ENCODE measurements at regions not wholly inside any gene's neighbourhood (a gene's known extent, or its start where the extent isn't known, plus 50 kb on each side); places are given as distances from the start of the nearest gene placed in this dataset.
A peak's percentile ranks its signal among the peaks of the same experiment; 100 is the strongest.
"Not testable (repeated sequence)": the region's sequence is repeated elsewhere in the genome, so short reads cannot be mapped to it uniquely, and the experiment has no call there.

DNA sequence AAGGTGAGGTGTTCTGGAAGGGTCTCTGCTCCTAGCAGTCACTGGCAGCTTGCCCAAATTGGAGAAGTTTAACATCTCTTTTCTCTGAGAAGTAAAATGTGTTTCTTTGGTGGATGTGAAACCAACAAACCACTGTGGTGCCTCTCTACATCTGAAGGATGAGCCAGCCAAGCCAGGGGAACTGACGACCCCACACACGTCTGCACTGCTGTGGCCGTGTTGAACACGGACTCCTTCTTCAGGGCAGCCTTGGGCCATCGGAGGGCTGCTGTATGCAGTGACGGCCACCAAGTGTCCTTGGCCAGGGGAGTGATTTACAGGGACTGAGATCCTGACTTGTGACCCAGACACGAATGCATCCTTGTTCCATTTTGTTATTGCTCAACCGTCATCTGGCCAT is 207.8 kb downstream of the ACKR3 start:
- no peak for DNase-seq

DNA sequence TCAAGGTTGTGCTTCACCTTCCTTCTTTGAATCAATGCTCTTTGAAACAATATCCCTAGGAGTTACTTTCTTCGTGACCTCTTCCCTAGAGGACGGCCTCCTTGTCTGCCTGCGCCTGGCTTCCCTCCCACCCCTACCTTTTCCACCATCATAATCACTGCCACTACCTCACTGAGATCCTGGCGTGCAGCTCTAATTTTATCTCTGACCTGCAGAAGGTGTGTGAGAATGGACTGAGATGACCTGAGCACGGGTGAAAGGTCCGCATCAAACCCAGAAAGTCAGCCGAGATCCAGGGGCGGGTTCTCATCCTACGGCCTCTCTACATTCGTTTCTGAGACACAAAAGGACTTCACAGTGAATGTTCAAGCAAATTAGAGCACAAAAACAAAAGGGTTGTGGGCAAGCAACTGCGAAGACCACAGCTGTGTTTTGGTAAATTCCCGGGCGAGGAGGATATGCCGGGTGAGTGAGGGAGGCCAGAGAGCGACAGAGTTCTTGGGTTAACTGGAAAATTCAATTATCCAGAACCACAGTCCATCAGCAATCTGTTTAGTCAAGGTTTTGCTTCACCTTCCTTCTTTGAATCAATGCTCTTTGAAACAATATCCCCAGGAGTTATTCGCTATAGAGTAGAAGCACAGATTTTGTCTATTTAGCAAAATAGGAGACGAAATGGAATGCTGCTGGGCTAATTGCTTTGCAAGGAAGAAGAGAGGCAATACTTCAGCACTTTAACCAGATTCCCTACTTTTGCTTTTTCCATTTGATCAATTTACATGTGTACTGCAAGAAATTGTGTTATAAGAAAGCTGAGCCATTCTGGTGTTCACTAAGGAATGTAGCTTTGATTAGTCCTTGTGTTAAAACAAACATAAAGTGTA is 212.6 kb downstream of the ACKR3 start:
- DNase-seq: no peak

DNA sequence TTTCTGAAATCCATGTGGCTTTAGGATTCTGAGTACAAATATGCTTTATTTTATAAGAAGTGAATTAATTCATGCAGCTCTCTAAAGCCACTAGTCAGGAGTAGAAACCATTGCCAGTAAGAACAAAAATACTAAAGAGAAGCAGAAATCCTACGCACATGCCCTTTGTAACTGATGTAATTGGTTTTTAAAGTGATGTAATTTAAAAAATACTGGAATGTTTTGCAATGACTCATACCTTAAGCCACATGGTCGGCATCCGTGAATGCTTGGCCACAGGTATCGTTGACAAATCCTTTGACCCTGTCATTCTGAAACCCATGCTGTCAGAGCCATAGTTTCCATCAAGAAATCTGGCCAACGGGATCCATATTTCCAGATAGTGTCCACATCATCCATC is 213.3 kb downstream of the ACKR3 start:
- DNase-seq: no peak

DNA sequence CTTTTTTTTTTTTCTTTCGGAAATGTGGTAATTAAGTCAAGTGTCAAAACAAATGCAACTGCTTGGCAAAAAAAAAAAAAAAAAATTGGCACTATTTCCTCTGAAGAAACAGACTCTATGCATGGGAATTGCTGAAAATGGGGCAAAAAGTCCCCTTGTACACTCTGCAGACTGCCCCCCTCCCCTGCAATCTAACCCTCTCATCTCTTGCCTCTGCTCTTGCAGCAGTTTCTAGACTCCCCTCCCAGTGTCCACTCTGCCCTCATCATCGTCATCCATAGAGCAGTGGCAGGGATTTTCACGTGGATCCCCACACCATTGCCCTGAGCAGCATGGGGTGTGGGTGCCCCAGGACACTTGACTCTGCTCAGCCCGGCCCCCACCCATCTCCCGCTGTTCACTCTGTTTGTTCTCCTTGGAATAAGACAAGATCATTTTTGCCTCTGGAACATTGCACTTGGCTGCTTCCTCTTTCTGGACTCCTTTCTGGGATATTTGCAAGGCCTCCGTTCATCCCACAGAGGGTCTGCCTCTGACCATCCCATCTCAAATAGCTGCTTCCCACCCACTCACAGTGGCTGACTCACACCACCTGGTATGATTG is 213.9 kb downstream of the ACKR3 start:
- no peak for DNase-seq

DNA sequence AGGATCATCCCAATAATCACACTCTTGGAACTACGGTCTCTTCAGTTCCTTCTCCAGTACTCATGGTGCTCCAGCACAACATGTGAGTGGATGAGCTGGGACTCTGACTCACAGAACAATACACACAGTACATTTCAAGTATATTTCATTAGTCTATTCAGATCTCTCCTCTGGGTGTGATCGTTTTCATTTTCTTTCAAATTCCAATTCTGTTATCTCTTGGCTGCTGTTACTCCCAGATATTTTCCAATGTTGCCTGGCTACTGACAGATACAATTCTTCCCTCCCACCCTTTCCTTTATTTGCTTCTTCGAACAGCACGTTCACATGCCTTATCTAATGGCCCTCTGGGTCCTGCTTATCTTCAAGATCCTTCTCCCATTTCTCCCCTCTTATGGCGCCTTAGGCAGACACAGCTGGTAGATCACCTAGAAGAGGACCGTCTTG is 216.0 kb downstream of the ACKR3 start:
- DNase-seq: no peak

DNA sequence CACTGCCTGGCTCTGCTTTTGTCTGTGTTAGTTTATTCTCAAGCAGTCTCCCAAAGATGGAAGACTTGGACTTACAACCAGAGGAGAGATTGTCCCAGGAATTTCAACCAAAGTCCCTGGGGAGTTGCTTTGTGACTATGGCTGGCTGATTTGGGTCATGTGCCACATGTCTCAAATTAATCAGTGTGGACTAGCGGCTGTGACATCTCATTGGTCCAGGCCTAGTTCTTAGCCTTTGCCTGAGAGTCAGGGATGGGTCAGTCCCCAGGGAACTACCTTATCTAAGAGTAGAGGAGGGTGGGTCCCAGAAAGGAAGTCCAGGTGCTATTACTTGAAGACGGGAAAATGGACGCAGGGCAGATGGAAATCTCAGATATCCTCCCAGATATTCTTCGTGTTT is 217.1 kb downstream of the ACKR3 start:
- no peak for DNase-seq

DNA sequence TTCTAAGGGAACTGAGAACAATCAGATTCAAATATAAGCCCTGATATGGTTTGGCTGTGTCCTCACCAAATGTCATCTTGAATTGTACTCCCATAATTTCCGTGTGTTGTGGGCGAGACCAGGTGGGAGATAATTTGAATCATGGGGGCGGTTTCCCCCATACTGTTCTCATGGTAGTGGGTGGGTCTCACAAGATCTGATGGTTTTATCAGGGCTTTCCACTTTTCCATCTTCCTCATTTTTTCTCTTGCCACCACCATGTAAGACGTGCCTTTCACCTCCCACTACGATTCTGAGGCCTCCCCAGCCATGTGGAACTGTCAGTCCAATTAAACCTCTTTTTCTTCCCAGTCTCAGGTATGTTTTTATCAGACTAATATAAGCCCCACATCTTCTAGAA is 217.8 kb downstream of the ACKR3 start:
- not testable (repeated sequence) for DNase-seq

DNA sequence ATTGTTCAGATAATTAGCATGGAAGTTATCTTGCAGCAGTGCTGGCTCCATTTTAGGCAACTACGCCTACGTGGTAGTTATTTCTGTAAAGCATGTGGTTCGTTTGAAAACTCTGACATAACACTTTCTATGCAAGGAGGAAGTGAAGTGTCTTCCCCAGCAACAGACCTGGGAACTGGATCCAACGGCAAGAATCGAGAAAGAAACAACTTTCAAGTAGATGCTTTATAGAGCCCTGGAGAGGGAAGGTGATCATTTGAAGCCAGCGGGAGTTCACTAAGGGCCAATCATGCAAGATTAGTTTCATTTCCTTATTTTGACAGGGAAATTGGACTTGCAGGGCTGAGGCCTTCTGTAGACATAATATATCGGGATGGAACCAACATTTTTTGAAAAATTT is 218.3 kb downstream of the ACKR3 start:
- no peak for DNase-seq

DNA sequence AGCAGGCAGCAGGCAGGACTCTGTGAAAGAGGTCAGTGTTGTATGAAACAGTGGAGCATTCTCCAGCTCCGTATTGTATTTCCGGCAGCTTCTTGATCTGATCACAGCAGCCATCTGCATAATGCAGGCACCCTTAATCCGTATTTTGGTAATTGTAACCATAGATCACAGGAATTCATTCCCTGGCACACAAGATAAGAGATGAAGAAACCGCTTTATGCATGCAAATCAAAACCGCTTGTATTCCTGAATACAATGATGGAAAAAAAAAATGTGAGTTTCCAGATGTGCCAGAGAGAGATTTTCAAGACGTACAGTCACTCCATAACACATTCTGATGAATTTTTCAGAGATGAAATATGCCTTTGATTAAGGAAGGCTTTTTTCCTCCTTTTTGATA is 221.3 kb downstream of the ACKR3 start:
- no peak for DNase-seq

DNA sequence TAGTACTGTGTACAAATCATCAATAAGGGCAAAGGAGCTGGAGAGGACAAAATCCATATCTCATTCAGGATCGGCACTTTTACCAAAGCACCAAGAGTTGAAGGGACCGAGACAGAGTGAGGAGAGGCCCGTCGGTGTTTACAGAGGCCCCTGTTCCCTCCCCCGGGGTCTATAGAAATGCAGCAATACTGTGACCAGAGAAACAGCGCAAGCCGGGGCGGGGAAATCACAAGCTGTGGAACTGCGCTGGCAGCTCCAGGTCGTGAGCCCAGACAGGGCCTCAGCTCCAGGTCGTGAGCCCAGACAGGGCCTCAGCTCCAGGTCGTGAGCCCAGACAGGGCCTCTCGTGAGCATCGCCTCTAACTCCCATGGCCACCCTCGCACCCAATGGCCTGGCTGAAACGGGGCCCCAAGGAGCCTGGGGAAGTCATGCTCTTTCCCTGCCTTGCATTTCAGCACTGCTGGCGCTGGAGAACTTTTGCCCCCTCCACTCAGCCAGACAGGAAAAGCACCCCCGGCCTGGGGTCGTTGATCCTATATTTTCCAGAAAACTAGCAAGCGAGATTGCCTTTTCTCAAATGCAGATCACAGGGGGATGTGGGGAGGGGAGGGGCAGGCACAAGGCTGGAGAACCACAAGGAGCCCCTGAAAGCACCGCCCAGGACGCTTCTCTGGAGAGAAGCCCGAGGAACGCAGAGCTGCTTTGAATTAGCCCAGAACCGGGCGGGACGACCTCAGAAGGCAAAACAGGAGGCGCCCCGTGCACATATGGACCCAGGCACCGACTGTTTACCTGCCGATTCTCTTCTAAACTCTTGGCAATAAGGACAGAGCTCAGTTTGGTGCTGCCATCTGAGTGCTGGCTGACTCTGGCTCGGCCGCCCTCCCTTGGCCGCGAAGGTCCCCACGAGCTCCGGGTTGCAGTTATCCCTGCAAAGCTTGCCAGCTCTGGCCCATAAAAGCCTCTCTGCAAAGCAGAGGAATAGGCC is 223.7 kb downstream of the ACKR3 start:
- DNase-seq: no peak

DNA sequence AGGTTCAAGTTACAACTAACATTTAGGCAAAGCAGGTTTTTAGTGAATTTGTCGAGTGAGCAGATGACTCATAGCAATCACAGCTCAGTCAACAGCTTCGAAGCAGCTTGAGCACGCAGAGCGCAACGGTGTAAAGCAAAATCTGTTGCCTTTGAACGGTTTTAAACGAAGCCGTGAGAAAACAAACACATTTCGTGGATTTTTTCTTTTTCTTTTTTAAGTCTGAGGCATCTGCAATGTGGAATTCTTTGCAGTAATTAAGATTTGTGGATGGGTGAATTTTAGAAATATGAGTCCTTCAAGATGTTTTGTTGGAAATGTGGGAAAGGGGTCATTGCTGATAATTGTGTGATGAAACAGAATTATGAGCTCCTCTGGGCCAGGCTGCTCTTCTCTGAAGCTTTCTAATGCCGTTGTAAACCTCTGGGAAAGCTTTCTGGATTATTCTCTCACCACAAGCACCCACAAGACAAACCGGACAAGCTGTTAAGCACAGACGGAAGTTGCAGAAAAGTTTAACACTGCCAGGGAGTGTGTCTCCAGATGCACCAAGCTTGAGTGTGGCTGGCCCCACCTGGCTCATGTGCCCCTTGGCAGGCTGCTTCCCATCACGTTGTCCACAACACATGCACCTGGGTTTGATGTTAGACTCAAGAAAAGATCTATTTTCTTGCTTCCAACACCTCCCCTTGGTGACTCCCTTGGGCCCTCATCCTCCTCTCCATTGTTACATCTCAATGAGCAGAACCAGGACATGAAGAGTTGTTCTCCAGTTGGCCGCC is 224.7 kb downstream of the ACKR3 start:
- DNase-seq: peak in 1 of 2 experiments; percentile 6

DNA sequence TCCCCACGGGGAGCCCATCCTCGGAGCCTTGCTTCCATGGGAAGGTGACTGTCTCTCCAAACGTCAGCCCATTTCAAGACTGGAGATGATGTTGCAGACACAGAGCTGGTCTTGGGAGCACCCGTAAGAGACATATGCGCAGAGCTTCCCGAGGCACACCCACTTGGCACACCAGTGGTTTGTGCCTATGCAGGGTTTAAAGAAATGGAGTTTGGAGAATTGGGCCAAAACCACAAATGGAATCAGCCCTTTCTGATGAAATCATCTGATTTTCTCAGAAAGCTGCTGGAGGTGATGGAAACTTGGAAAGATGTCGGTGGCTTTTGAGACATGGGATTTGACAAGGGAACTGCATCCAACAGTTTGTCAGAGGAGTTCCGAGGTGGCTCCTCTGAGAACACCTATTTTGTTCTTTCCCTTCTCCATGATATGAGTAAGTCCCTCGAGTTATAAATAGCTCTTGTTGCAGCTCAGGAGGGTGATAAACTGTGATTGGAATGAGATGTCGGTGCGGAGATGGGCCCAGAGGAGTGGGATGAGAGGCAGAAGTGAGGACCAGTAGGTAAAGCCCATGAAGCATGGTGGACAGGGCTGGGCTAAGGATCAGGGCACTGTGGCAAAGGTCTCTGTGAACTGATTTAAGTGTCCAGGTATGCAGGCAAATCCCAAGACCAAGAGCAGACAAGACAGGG is 225.7 kb downstream of the ACKR3 start:
- DNase-seq: no peak

DNA sequence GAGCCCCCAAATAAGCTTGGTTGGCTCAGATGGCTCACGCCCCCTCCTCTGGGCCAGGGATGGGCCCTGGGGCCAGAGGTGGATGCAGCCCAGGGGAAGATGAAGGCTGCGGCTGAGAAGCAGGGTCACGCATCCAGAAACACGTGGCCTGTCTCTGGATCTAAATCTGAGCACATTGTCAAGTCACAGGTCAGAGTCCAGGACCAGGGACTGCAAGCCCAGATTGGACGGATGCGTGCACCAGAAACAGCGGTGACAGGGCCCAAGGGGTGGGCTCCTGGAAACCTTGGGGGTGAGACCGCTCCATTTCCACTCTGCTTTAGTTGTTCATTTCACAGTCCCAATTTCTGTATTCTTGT is 226.2 kb downstream of the ACKR3 start:
- no peak for DNase-seq

DNA sequence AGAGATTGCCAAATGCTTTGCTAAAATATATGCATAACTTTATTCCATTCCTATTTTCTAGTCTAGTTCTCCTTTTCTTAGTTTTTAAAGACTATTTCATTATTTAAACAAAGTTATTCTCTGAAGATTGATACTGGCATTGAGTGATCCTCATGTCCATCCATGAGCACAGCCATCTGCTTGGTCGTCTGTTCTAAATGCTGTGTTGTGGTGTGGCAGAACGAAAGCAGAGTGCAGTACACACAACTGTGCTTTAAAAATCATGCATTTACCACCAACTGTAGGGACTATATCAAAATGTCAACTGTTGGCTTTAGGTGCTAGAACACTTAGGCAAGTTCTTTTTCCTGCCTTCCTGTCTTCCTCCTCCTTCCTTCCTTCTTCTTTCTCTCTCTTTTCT is 226.6 kb downstream of the ACKR3 start:
- DNase-seq: no peak

DNA sequence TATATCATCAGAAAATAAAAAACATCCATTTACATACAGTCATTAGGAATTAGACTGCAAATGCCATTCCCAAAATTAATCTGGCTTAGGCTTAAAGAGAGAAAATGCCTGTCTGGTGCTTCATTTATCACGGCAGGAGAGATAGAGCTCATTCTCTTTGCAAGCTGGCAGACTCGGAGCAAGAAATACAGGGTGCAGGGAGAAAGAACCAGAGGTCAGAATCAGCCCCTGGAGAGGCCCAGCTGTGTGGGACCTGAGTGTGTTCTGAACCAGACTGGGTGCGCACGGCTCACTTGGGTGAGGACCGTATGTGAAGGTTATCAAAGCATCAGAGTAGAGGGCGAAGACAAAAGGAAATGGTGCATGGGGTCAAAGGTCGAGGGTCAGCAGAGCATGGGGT is 227.8 kb downstream of the ACKR3 start:
- DNase-seq: no peak

DNA sequence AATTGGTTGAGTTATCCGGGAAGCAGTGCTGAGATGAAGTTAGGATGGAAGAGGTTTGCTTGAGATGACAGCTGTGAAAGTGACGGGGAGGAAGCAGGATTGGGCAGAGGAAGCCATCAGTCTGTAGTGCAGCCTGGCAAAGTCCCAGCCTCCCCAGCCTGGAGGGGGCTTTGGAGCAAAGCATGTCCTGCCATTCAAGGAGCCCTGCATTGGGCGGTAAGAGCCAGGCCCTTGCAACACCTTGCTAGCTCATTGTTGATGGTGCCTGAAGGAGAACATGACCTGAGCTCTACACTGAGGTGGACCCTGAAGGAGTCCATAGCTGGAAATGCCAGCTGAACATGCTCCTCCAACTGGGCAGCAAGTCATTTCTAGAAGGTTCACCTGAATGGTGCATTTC is 228.9 kb downstream of the ACKR3 start:
- no peak for DNase-seq

DNA sequence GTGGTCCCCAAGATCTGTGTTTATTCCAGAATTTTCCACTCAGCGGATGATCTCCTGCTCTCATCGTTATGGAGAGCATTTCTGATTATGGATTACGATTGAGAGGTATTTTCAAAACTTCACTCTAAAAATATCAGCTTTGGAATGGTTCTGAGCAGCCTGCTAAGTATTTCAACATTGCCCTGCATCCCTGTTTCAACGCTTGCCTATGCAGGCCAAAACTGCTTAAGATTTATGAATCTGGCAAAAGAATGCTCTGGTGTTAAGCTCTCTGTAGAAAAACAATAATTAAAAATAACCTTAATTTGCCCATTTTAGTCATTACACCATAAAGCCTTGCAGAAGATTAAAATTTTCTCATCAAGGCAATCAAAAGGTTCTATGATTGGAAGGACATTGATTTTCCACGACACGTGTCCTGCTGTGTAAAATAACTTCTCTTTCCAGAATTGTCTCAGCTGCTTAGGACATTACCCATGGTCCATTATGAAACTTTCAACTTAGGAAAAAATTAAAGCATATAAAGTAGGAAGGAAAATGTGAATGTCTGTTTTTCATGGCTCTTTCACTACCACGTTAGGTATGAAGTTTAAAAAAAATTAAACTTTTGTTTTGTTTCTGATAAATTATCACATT is 229.9 kb downstream of the ACKR3 start:
- no peak for DNase-seq

DNA sequence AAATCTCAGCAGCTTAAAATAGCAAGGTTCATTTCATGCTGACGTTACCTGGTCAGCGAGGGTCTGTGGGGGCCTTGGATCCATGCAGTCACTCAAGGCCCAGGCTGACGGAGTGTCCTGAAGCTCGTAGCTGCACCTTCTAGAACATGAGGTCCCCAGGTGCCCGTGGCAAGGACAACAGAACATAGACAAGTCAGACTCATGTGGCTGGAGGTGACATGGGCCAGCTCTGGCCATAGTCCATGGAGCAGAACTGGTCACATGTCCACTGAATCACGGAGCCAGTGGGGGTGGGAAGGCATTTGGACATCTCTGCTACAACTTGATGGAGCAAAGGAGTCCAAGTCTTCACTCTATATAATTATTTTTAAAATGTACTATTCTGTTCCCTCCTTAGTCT is 233.2 kb downstream of the ACKR3 start:
- DNase-seq: no peak

DNA sequence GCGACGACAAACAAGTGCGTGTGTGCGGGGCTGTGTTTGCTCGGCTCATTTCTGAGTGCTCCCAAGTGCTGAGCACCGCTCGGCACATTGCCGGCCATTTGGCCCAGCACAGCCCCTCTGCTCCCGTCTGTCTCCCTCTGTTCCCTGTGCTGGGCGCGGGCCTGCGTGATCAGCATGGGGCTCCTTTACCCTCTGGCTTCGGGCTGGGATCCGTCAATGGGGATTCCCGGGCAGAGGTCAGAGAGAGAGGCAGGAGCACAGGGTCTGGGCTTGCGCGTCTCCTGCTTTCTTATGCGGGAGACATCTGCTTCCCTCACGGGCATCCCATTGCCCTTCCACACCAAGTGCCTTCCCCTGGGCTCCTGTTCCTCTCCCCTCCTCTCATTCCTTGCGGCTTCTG is 234.0 kb downstream of the ACKR3 start:
- DNase-seq: no peak

DNA sequence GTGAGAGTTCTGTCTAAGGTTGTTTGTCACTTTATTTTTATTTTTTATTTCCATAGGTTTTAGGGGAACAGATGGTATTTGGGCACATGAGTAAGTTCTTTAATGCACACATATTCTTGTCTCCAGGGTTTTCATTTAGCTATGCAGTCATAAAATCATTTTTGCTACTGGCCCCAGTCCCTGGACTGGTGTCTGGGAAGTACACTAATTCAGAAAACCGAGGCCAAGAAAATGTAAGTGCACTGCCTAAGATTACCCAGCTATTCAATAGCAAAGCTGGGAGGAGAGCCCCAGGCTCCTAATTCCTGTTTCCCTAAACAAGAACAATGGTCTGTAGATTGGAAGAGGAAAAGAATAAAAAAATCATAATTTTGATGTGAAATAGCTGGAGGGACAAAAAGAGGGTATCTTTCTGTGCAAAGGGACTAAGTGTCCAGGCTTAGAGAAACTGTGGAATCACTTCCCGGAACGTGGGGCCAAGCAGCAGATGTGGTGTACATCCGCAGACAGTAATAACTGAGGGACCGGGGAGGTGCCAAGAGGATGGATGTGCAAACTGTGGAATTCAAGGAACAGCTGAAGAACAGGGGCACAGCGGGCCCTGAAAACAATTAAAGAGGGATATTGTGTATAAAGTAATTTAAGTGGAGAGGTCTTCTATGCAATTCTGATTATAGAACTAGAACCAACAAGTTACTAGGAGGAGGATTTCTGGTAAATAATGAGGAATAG is 236.3 kb downstream of the ACKR3 start:
- DNase-seq: no peak

DNA sequence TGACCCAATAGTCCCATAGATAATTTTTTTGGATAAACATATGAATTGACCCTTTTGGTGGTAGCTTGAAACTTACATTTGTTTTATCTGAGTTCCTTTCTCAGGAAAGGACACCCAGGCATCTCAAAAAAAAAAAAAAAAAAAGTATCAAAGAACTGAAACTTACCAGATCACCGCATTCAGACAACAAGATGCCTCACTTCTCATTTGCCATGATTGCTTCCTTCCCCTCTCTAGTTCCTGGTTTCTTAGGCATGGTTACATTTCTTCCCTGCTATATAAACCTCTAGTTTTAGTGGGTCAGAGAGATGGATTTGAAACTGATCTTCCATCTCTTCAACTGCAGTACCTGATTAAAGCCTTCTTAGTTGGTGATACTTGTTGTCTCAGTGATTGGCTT is 240.1 kb downstream of the ACKR3 start:
- DNase-seq: no peak
